ENCODE measurements at regions not wholly inside any gene's neighbourhood (a gene's known extent, or its start where the extent isn't known, plus 50 kb on each side); places are given as distances from the start of the nearest gene placed in this dataset.
"Not testable (repeated sequence)": the region's sequence is repeated elsewhere in the genome, so short reads cannot be mapped to it uniquely, and the experiment has no call there.

DNA sequence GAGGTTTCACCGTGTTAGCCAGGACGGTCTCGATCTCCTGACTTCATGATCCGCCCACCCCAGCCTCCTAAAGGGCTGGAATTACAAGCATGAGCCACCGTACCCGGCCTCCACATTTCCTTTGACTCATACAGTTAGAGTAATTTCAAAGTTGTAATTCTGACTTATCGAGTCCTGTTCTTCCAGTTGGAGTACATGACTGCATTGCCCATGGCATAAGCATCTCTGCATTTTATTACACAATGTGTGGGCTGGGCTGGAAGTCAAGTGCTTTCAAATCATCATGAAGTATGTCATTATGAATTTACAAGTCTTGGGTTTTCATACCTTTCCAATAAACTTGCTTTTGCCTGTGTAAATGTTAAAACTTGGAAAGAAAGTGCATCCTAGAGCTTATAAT lies 1295.7 kb upstream of the FLRT2 start:
- CTCF ChIA-PET, result no interaction called here
- POLR2A ChIA-PET, result no interaction called here

DNA sequence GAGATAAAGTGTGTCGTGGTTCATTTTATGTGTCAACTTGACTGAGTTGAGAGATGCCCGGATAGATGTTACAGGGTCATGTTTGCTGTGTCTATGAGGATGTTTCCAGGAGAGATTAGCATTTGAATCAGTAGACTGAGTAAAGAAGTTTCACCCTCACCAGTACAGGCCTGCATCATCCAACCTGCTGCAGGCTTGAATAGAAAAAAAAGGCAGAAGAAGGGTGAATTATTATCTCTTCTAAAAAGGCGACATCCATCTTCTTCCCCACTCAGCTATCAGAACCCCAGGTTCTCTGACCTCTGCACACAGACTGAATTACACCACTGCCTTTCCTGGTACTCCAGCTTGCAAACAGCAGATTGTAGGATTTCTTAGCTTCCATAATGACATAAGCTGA lies 1293.7 kb upstream of the FLRT2 start:
- CTCF ChIA-PET, result interaction anchor here (0.6 kb wide), 1 partner anchor 1507 kb away, joined by 3 read pairs; no protein-coding TSS in a partner anchor
- POLR2A ChIA-PET, result no interaction called here

DNA sequence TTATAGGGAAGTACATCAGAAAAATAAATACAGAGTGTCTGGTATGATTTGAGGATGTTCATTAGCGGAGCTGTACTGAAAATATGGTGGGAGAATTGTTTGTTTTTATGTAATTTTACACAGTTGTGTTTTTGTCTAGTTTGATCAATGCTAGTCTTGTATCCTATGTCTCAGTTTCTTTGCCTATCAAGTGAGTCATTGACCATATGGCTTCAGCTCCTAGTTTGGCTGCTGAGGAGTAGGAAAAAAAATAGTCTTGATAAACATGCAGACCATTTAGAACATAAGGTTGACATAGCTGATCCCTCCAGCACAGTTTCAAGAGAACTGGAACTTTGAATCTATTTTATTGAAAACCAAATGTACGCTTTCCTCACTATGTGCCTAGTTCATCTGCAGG lies 1292.1 kb upstream of the FLRT2 start:
- ChIA-PET POLR2A (no interaction called here), CTCF (no interaction called here)

DNA sequence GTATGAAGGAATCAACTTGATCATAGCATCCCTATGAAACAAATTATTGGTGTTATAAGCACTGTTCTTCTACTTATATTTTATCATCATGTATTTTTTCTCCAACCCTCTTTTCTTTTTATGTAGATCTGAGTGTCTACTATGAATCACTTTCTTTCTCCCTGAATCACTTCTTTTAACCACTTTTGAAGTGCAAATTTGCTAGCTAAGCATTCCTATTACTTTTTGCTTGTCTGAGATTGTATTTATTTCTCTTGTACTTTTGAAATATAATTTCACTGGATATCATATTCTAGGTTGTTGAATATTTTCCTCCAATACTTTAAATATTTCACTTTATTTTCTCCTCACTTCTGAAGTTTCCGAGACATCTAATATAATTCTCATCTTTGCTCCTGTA lies 1282.3 kb upstream of the FLRT2 start:
- POLR2A ChIA-PET, result no interaction called here
- CTCF ChIA-PET, result no interaction called here

DNA sequence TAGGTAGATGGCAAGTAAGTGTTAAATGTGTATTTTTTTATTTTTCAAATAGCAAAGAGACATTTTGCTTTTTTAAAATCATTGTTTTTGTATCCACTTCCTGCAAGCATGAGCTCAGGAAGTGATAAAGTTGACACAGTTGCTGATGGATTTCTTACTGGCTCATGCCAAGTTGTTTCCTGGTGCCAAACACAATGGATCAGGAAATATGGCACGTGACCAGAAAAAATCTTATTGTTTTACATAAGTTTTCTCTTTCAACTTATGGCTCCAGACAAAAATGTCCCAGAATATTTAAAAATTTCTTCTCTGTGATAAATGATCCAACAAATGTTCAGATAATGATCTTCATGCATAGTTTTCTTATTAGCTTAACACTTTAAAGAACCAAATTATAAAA lies 1279.1 kb upstream of the FLRT2 start:
- ChIA-PET POLR2A (no interaction called here), CTCF (no interaction called here)

DNA sequence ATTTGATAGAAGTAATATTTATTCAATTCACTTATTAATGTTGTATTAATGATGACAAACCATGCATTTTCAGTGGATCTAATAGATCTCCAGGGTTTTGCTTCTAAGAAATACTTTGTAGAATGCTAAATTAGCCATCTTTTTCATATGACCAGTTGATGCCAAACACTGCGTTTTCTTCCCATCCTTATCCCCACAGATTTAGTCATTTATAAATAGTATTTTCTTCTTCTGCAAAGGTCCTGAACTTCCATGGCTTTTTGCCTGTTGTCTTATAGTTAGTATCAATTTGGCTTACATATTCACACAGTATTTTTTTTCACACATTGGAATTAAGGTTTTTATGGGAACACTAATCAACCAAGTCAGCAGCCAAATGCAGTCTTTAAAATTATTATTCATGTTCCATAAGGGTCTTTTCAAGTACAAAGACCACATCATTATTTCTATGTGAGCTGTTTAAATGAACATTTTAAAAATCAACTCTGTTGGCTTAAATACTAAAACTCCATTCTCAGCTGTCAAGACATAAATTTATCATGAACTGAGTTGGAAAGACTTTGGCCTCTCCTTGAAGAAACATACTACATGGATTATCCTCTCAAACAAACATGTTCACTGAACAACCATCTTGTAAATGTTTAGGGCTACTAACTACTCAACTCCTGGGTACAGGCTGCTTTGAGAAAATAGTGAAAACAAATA lies 1278.4 kb upstream of the FLRT2 start:
- ChIA-PET CTCF (no interaction called here), POLR2A (no interaction called here)

DNA sequence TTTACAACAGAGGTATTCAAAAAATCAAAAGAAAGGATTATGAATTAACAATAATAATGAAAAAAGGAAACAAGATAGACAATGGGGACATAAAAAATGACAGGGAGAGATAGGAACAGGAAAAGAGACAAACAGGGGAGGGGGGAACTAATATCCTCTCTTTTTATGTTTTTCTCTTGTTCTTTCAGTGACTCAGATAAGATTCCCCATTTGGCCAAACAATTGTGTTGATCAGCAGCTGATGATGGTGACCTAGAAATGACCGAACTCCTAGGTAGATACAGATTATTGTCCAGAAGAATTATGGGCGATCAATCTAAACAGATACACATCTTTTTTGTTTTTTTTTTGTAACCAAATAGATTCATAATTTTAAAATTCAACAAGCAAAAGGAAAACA lies 1277.2 kb upstream of the FLRT2 start:
- CTCF ChIA-PET, result no interaction called here
- POLR2A ChIA-PET, result no interaction called here

DNA sequence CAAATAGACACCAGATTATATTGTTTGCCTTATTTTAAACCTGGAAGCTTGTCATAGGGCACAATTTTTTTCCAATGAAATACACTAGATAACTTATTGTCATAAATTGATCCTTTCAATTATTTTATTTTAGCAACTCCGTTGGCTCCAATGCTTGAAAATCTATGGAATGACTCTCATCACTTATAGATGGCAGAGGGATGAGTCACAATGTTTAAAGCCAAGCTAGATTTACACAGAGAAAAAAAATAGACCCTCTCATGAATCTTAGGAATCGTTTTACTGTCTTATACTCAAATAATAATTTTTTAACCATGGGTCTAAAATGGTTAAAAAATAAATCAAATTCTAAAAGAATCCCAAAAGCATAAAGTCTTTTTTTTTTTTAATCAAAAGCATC lies 1276.6 kb upstream of the FLRT2 start:
- ChIA-PET POLR2A (no interaction called here), CTCF (no interaction called here)

DNA sequence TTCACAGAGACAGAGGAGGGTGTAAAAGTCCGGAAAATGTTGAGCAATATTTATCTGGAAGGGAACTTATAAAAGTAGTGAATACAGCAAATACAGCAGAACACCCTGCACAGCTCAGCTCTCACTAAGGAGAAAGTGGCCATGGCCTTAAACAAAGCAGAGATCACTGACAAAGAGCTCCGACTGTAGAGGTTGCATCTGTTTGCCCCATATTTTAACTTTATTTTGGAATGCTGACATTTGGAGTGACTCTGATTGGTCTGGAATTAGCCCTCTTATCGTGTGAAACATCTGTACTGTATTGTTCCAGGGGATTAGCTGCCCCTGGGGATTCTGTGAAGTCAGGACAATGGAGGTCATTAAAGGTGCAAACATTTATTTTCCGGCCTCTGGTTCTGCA lies 1275.7 kb upstream of the FLRT2 start:
- ChIA-PET CTCF (no interaction called here), POLR2A (no interaction called here)

DNA sequence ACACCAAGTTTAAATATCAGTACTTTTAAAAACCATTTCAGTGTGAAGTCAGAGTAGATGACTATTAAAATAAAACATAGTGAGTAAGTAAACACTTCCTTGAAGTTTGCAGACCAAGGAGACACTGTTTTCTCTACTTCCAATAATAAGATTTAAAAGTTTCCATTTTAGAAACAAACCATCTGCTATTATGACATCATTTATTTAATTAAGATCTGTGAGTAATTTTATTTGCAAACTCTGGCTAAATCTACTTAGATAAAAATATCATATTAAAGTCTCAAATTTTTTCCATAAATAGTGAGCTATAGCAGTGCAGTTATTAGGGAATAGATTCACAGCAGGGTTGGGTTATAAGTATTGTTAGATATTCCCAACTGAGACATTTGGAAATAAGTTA lies 1267.0 kb upstream of the FLRT2 start:
- POLR2A ChIA-PET, result no interaction called here
- CTCF ChIA-PET, result no interaction called here

DNA sequence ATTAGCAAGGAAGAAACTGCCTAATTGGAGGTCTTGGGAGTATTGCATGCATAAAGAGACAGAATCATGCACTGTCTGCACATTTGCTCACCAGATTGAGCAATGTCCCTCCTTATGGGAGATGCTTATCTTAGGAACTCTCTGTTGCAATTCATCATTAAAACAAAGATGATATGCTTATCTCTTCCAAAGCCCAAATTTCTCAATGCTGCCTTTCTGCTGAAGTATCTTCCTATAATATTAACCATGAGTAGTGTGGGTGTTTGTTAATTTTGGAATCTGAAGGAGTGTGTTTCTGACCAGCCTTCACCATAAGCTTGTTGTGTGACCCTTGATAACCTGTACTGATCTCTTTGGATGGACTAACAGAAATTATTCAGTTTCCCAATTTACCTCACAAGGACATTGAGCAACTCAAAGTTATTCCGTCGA lies 1257.6 kb upstream of the FLRT2 start:
- CTCF ChIA-PET, result no interaction called here
- POLR2A ChIA-PET, result no interaction called here

DNA sequence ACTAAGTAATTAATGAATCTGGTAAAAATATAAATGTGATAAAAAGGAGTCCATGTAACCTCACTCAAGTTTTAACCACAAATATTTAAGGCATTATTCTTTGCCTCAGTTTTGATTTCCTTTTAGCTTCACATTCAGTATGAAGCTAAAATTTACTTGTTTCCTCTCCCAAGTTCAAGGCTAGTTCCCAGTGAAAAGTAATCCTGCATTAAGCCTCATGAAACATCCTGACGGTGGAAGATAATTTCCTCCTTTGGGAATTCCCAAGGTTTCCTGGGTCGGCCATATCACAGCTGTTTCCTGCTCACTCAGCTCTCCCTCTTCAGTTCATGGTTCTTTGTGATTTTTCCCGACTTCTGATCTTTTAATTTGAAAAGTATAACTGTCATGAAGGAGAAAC lies 1256.8 kb upstream of the FLRT2 start:
- ChIA-PET POLR2A (no interaction called here), CTCF (no interaction called here)

DNA sequence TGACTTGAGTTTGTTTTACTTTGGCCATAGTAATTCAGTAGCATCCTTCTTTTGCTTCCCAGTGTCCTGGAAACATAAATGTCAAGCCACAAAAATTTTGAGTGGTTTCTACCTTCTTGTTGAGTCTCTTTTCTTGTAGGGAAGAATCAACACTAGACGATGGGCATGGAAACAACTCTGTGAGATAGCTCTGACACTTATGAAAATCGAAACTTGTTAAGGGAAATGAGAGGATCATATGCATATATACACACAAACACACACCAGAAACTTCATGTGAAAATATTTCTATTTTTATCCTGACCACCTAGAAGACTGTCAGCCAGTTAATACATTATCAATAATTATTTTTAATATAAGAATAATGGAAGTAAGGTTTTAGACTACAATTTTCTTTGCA lies 1247.3 kb upstream of the FLRT2 start:
- CTCF ChIA-PET, result no interaction called here
- POLR2A ChIA-PET, result no interaction called here

DNA sequence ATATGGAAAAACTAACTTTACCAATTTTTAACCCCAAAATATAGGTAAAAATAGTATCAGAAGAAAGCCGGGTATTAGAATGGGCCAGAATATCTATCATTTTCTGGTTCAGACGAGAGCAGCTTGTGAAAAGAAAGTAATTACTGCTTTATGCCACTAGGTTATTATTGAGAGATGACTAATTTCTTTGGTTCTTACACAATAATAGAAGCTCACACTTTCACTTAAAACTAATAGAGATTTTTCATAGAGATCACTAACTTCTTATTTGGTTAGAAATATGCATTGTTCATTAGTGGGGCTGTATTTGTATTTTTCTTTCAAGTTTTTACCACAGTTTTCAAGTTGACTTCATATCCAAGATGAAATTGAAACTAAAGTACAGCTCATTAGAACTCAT lies 1241.2 kb upstream of the FLRT2 start:
- POLR2A ChIA-PET, result no interaction called here
- CTCF ChIA-PET, result no interaction called here

DNA sequence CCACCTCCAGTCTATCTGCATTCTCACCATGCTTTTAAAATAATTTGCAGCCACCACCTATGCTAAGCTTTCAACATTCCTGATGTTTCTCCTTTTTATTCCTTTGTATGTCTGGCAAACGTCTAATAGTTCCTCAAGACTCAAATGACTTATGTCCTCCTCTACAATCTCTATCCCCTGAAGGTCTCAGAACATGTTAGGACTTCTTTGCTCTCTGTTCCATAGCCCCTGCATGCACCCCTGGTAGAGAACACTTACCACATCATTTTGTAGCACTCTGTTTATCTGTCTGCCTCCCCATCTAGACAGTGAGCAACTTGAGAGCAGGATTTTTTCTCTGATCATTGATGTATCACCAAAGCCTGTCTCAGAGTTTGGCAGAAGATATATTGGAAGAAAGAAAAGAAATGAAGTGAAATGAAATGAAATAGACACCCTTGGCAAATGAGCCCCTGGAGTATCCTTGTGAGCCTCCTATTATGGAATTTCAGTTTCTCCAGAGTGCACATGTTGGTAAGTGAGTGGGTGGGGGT lies 1231.2 kb upstream of the FLRT2 start:
- ChIA-PET POLR2A (no interaction called here), CTCF (no interaction called here)

DNA sequence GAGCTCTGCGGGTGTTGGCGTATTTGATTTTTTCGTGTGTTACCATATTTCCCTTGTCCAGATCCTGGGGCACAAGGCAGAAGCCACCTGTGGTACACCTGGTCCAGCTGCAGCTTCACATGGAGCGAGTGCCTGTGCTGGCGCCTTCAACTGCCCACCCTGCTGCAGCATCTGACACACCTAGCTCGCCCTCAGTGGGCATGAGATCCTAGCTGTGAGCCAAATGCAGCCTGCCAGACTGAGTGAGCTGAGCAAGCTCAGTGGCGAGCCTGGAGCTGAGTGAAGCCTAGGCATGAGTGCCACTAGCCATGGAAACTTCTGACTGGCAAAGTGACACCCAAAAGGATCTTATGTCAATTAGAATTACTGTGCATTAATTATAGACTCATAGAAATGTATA lies 1226.8 kb upstream of the FLRT2 start:
- ChIA-PET CTCF (no interaction called here), POLR2A (no interaction called here)

DNA sequence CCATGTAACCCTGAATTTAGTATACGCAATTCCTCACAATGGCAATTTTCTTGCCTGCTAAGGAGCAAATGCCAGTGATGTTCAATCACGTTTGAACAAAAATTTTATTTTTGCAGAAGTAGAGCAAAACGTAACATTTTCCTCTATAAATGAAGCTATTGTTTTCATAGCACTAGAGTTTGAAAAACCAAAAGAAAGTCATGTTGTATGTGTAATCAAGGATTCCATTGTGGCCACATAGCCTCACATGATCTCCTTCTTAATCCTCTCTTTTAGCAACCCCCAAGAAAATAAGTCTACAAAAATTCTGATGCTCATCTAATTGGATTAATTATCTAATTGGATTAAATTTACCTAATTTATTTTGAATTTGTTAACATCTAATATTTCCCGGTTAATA lies 1217.4 kb upstream of the FLRT2 start:
- POLR2A ChIA-PET, result no interaction called here
- CTCF ChIA-PET, result no interaction called here

DNA sequence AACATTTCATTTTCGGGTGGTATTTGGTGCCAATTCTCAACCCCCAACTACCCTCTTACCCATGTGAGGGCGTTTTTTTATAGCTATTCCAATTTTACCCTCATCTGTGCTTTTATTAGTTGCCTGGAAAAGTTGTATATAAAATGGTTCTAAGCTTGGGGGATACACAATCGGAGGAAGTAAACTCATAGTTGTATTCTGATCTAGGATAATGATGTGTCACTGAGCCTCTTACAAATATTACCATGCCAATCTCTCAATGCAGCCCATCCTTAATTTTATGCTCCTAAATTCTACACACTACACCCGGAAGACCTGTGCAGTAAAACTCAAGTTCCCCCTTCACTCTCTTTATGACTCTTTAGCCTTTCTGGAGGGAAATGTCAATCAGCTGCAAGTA lies 1206.5 kb upstream of the FLRT2 start:
- POLR2A ChIA-PET, result no interaction called here
- CTCF ChIA-PET, result no interaction called here

DNA sequence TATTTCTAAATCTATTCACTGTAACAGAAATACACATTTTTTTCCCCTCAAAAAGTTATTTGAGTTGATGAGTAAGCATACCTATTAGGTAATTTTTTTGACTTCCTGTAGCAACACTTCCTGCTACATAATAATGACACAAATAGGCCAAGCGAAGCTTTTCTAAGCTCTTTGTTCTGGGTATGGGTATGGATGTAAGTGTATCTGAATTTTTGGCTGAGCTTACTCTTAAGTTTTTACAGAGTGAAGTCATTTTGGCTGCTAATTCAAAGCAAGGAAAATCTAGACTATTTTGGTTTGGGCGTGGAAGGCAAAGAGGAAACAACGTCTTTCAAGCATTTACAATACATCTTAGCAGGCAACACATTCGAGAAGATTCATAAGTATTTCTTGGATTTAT lies 1206.0 kb upstream of the FLRT2 start:
- POLR2A ChIA-PET, result no interaction called here
- CTCF ChIA-PET, result no interaction called here

DNA sequence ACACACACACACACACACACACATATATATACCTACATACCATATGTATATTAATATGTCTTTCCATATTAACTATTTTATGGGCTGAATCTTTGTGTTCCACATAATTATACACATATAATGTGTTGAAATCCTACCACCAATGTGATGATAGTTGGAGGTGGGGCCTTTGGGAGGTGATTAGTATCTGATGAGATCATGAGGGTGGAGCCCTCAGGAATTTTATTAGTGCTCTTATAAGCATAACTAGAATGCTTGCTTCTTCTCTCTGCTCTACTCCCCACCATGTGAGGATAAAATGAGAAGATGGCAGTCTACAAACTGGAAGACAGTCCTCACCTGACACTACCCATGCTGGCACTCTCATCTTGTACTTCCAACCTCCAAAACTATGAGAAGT lies 1193.5 kb upstream of the FLRT2 start:
- POLR2A ChIA-PET, result no interaction called here

DNA sequence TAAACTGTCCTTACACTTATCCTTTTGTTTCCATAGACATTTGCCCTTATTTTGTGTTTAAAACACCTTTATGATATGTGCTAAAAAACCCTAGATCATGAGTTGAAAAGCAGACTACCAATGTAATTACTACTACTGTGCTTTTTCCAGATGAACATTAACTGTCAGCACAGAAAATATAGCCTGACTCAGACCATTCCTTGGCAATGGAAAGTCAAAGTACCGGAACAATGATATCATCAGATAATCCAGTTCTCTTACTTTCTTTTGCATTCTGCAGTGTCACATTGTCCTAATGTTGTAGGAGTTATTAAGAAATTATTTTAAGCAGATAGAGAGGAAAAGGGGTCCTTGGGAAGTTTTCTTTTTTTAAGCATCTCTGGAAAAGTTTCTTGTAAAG lies 1189.0 kb upstream of the FLRT2 start:
- ChIA-PET CTCF (no interaction called here), POLR2A (no interaction called here)

More for the DNA sequence above, 1193.5 kb upstream of the FLRT2 start:
- CTCF ChIA-PET, result no interaction called here

DNA sequence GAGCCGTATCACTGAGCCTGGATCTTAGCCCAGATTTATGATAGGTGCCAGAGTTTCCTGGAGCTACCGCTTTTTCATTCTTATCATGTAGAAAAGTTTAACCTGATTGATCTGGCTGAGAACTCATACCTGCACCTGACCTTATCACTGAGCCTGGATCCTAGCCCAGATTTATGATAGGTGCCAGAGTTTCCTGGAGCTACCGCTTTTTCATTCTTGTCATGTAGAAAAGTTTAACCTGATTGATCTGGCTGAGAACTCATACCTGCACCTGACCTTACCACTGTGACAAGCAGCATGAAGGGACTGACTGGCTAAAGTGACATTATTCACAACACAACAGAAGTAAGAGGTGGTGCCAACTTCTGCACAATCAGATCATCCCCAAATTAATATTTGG lies 1188.1 kb upstream of the FLRT2 start:
- CTCF ChIA-PET, POLR2A ChIA-PET: not testable (repeated sequence)

DNA sequence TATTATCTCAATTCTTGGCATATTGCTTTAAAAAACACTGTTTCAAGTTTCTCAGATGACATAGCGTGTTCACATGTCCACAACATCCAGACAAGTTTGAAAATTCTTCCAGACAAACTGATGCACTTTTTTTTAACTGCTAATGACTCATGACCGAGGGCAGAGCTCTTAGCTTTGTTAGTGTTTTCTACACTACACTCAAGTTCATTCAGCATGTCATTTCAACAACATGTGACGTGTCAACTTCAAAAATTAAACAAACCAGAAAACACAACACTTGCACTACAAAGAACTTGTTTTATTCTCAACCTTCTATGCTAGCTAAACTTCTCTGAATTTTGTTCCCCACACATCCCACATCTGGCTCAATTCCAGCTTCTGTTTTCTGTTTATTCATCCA lies 1186.3 kb upstream of the FLRT2 start:
- CTCF ChIA-PET, result no interaction called here
- POLR2A ChIA-PET, result no interaction called here
